Posterior cingulate gyrus (tissue), 11 donors: ENCODE measurements at regions not wholly inside any gene's neighbourhood (a gene's known extent, or its start where the extent isn't known, plus 50 kb on each side); places are given as distances from the start of the nearest gene placed in this dataset.

Source experiments
- DNase-seq, 10 donors: peaks; one replicate each; pipeline versions ENCODE4 v3.0.0 to v3.0.0-alpha.2; 2020 to 2021; ENCODE audit warnings: mixed read lengths in 3 of 10
- intact Hi-C: fragments of 100-400 bp; cut with DNase I; formaldehyde crosslinking; loops from one replicate; pipeline ENCODE4 v1.15.1; 2023

GRCh38 chr9:88807426-88807825 is 183.8 kb upstream of the S1PR3 start:
- intact Hi-C loops: no loop called here
- no peak for DNase-seq

- no peak for DNase-seq
- intact Hi-C loops: no loop called here
Measured at GRCh38 chr9:88808019-88808656, 183.1 kb upstream of the S1PR3 start.

GRCh38 chr9:88808761-88809354 is 182.4 kb upstream of the S1PR3 start:
- DNase-seq: no peak
- intact Hi-C loops: no loop called here

GRCh38 chr9:88809355-88810161 is 181.7 kb upstream of the S1PR3 start:
- intact Hi-C loops: no loop called here
- no peak for DNase-seq

- intact Hi-C loops: no loop called here
- no peak for DNase-seq
Measured at GRCh38 chr9:88810826-88811225, 180.4 kb upstream of the S1PR3 start.

GRCh38 chr9:88811511-88811910 is 179.8 kb upstream of the S1PR3 start:
- intact Hi-C loops: no loop called here
- DNase-seq: no peak

- intact Hi-C loops: no loop called here
- no peak for DNase-seq
Measured at GRCh38 chr9:88812938-88813637, 178.2 kb upstream of the S1PR3 start.

- intact Hi-C loops: no loop called here
- peak in 2 of 10 donors; percentile 30 to 34 for DNase-seq
Measured at GRCh38 chr9:88813638-88814209, 177.5 kb upstream of the S1PR3 start.

- peak; percentile 14 to 95 (median 63) for DNase-seq
- intact Hi-C loops: no loop called here
Measured at GRCh38 chr9:88814577-88814976, 176.7 kb upstream of the S1PR3 start.

- intact Hi-C loops: no loop called here
- no peak for DNase-seq
Measured at GRCh38 chr9:88816141-88816540, 175.1 kb upstream of the S1PR3 start.

- intact Hi-C loops: no loop called here
Measured at GRCh38 chr9:88816591-88816990, 174.7 kb upstream of the S1PR3 start.

GRCh38 chr9:88817628-88818027 is 173.6 kb upstream of the S1PR3 start:
- intact Hi-C loops: no loop called here

More at GRCh38 chr9:88816591-88816990, 174.7 kb upstream of the S1PR3 start:
- DNase-seq: no peak

GRCh38 chr9:88818495-88819201 is 172.6 kb upstream of the S1PR3 start:
- DNase-seq: no peak
- intact Hi-C loops: no loop called here

More at GRCh38 chr9:88817628-88818027, 173.6 kb upstream of the S1PR3 start:
- DNase-seq: no peak

- DNase-seq: no peak
- intact Hi-C loops: no loop called here
Measured at GRCh38 chr9:88819476-88819875, 171.8 kb upstream of the S1PR3 start.

GRCh38 chr9:88820055-88820454 is 171.2 kb upstream of the S1PR3 start:
- intact Hi-C loops: no loop called here

GRCh38 chr9:88821033-88821745 is 170.1 kb upstream of the S1PR3 start:
- no peak for DNase-seq
- intact Hi-C loops: no loop called here

More at GRCh38 chr9:88820055-88820454, 171.2 kb upstream of the S1PR3 start:
- DNase-seq: no peak

- no peak for DNase-seq
- intact Hi-C loops: no loop called here
Measured at GRCh38 chr9:88821746-88822106, 169.5 kb upstream of the S1PR3 start.

GRCh38 chr9:88824711-88825110 is 166.6 kb upstream of the S1PR3 start:
- DNase-seq: no peak
- intact Hi-C loops: no loop called here

GRCh38 chr9:88826181-88826580 is 165.1 kb upstream of the S1PR3 start:
- intact Hi-C loops: no loop called here
- no peak for DNase-seq
